Trophoblast cell (in vitro differentiated cells and primary cell): ENCODE measurements at regions not wholly inside any gene's neighbourhood (a gene's known extent, or its start where the extent isn't known, plus 50 kb on each side); places are given as distances from the start of the nearest gene placed in this dataset.

ENCODE experiments used
- DNase-seq, 2 donors: peaks; one replicate each; pipeline ENCODE4 v3.0.0-alpha.2; 2016
- H2AFZ ChIP-seq: 2 replicates; pipeline ENCODE4 v1.6.1; 2013; ENCODE audit warnings: low read length, moderate library complexity, mild to moderate bottlenecking; ENCODE audit not compliant: insufficient read depth, poor library complexity
- H2AK5ac ChIP-seq: 2 replicates; pipeline ENCODE4 v1.6.1; 2013; ENCODE audit warnings: mild to moderate bottlenecking, low read length
- H2BK120ac ChIP-seq: 2 replicates; pipeline ENCODE4 v1.6.1; 2013; ENCODE audit warnings: low read length, mild to moderate bottlenecking, moderate library complexity; ENCODE audit not compliant: insufficient read depth, poor library complexity
- H2BK12ac ChIP-seq: 2 replicates; pipeline ENCODE4 v1.6.1; 2013; ENCODE audit warnings: mild to moderate bottlenecking, low read length, moderate library complexity
- H2BK5ac ChIP-seq: 2 replicates; pipeline ENCODE4 v1.6.1; 2013; ENCODE audit warnings: low read length, low read depth, moderate library complexity, mild to moderate bottlenecking; ENCODE audit not compliant: poor library complexity
- H3K14ac ChIP-seq: 2 replicates; pipeline ENCODE4 v1.6.1; 2013; ENCODE audit warnings: mild to moderate bottlenecking, low read length
- H3K18ac ChIP-seq: 2 replicates; pipeline ENCODE4 v1.6.1; 2013; ENCODE audit warnings: mild to moderate bottlenecking, low read length
- H3K23ac ChIP-seq: 2 replicates; pipeline ENCODE4 v1.6.1; 2013; ENCODE audit warnings: low read length
- H3K27ac ChIP-seq: 2 replicates; pipeline ENCODE4 v1.5.1; 2013; ENCODE audit warnings: low read depth, mild to moderate bottlenecking, inconsistent platforms, low read length, moderate library complexity
- H3K27me3 ChIP-seq: 2 replicates; pipeline ENCODE4 v1.6.1; 2013; ENCODE audit warnings: inconsistent platforms, mild to moderate bottlenecking, low read length, moderate library complexity; ENCODE audit not compliant: insufficient read depth
- H3K36me3 ChIP-seq, 2 experiments: 1 replicate in 1 of 2; 2 replicates in 1 of 2; pipeline ENCODE4 v1.6.1; 2013; ENCODE audit warnings: low read length in 2 of 2, mild to moderate bottlenecking in 2 of 2, moderate library complexity in 1 of 2; ENCODE audit not compliant: insufficient read depth in 2 of 2, control insufficient read depth in 1 of 2
- H3K4ac ChIP-seq: 2 replicates; pipeline ENCODE4 v1.6.1; 2013; ENCODE audit warnings: low read depth, mild to moderate bottlenecking, low read length, moderate library complexity
- H3K4me1 ChIP-seq, 2 experiments: 1 replicate in 1 of 2; 2 replicates in 1 of 2; pipeline ENCODE4 v1.6.1; 2013; ENCODE audit warnings: low read length in 2 of 2, mild to moderate bottlenecking in 2 of 2, moderate library complexity in 1 of 2; ENCODE audit not compliant: insufficient read depth in 2 of 2, control insufficient read depth in 1 of 2
- H3K4me2 ChIP-seq: 2 replicates; pipeline ENCODE4 v1.6.1; 2013; ENCODE audit warnings: inconsistent platforms, mild to moderate bottlenecking, low read length, moderate library complexity
- H3K4me3 ChIP-seq: 2 replicates; pipeline ENCODE4 v1.5.1; 2013; ENCODE audit warnings: mild to moderate bottlenecking, low read depth, low read length, inconsistent platforms
- H3K79me1 ChIP-seq: one replicate; pipeline ENCODE4 v1.6.1; 2013; ENCODE audit warnings: low read length
- H3K79me2 ChIP-seq: 2 replicates; pipeline ENCODE4 v1.6.1; 2013; ENCODE audit warnings: low read length, mild to moderate bottlenecking; ENCODE audit not compliant: control insufficient read depth, insufficient read depth, poor library complexity
- H3K9ac ChIP-seq: 2 replicates; pipeline ENCODE4 v1.6.1; 2013; ENCODE audit warnings: mild to moderate bottlenecking, low read length
- H3K9me3 ChIP-seq: 2 replicates; pipeline ENCODE4 v1.6.1; 2013; ENCODE audit warnings: low read depth, mild to moderate bottlenecking, control low read depth, inconsistent platforms, low read length; ENCODE audit not compliant: insufficient read depth
- H4K12ac ChIP-seq: 2 replicates; pipeline ENCODE4 v1.6.1; 2013; ENCODE audit warnings: low read depth, mild to moderate bottlenecking, low read length, moderate library complexity
- H4K8ac ChIP-seq: 2 replicates; pipeline ENCODE4 v1.6.1; 2013; ENCODE audit warnings: low read depth, mild to moderate bottlenecking, low read length, moderate library complexity
- H4K91ac ChIP-seq: one replicate; pipeline ENCODE4 v1.6.1; 2013; ENCODE audit warnings: low read depth, mild to moderate bottlenecking, low read length, moderate library complexity
- WGBS: extraction: QIAGEN DNeasy Blood & Tissue Kit; methylation state at CpG from one replicate; pipeline ENCODE4 v1.1.7; 2013; ENCODE audit warnings: missing lambda C conversion rate; ENCODE audit not compliant: insufficient read length, insufficient coverage; ENCODE audit errors: extremely low coverage; 5-methylcytosine and 5-hydroxymethylcytosine counted together

- H3K4me3 ChIP-seq: no peak overlapping the region
These were observed 261.4 kb upstream of the JARID2 start for GRCh38 chr6:14984519-14984853.

DNA sequence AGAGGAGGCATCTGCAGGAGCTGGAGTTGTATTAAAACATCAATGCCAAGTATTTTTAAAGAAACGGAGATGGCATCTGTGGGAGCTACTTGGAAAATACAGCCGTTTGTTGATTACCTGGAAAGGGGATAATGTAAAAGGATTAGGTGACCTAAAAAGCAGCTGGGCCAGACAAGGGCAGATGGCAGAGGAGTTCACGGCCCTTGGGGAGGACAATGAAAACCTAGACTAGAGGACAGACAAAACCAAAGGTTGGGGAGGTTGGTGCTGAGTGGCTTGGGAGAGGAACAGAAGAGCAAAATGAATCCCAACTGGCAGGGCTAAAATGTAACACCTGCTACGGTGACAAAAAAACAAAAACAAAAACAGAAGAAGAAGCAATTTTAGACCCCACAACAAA is 260.5 kb upstream of the JARID2 start:
- H2BK5ac ChIP-seq: no peak overlapping the region
- no peaks in the 10 kb centered on the region for H3K79me2 ChIP-seq
- no peak overlapping the region for H2AFZ ChIP-seq
- no peaks in the 10 kb centered on the region for H3K27me3 ChIP-seq
- H3K4me2 ChIP-seq: no peak overlapping the region
- H3K4me1 ChIP-seq: peaks cover 2 to 6% of the 10 kb centered on the region in 2 experiments
- no peak overlapping the region for H2BK120ac ChIP-seq
- H3K18ac ChIP-seq: no peak overlapping the region
- H4K91ac ChIP-seq: no peak overlapping the region
- H3K27ac ChIP-seq: no peak overlapping the region
- no peak overlapping the region for H3K23ac ChIP-seq
- no peak overlapping the region for H3K9ac ChIP-seq
- H2BK12ac ChIP-seq: peak overlapping the region; percentile 52
- no peaks in the 10 kb centered on the region for H3K9me3 ChIP-seq
- no peak overlapping the region for H3K4ac ChIP-seq
- H3K79me1 ChIP-seq: no peaks in the 10 kb centered on the region
- no peak overlapping the region for H3K14ac ChIP-seq
- no peak for DNase-seq
- H4K8ac ChIP-seq: no peak overlapping the region
- no peaks in the 10 kb centered on the region for H3K36me3 ChIP-seq
- no peak overlapping the region for H2AK5ac ChIP-seq
- WGBS: no CpG with 5 or more reads among the region's 4 CpGs
- H3K4me3 ChIP-seq: no peak overlapping the region
- H4K12ac ChIP-seq: no peak overlapping the region

More at GRCh38 chr6:14984519-14984853, 261.4 kb upstream of the JARID2 start:
- Histone ChIP-seq H3K18ac (no peak overlapping the region), H3K9ac (no peak overlapping the region), H3K27ac (no peak overlapping the region), H4K8ac (no peak overlapping the region), H3K36me3 (no peaks in the 10 kb centered on the region), H2BK120ac (no peak overlapping the region), H3K9me3 (no peaks in the 10 kb centered on the region), H3K27me3 (no peaks in the 10 kb centered on the region), H3K79me2 (no peaks in the 10 kb centered on the region), H4K12ac (no peak overlapping the region), H4K91ac (no peak overlapping the region), H3K14ac (no peak overlapping the region), H2AK5ac (no peak overlapping the region), H2BK12ac (no peak overlapping the region), H3K79me1 (no peaks in the 10 kb centered on the region), H2AFZ (no peak overlapping the region), H2BK5ac (no peak overlapping the region), H3K4me1 (peaks cover 2 to 6% of the 10 kb centered on the region in 2 experiments), H3K23ac (no peak overlapping the region), H3K4me2 (peak overlapping the region; percentile 18), H3K4ac (no peak overlapping the region)
- DNase-seq: no peak
- WGBS: no CpG with 5 or more reads among the region's 6 CpGs

DNA sequence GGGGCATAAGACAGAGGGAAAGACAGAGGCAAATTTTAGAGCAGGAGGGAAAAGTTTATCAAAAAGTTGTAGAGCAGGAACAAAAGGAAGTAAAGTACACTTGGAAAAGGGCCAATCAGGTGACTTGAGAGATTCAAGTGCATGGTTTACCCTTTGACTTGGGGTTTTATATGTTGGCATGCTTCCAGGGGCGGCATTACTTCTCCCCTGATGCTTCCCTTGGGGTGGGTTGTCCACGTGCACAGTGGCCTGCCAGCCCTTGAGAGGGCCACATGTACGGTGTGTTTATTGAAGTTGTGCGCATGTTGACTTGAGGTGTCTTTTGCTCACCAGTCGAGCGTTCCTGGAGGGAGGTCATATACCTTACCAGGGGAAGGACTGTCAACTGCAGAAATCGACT is 259.5 kb upstream of the JARID2 start:
- no peak overlapping the region for H4K91ac ChIP-seq
- no peaks in the 10 kb centered on the region for H3K9me3 ChIP-seq
- no peaks in the 10 kb centered on the region for H3K27me3 ChIP-seq
- no peaks in the 10 kb centered on the region for H3K36me3 ChIP-seq
- WGBS: no CpG with 5 or more reads among the region's 7 CpGs
- H3K9ac ChIP-seq: no peak overlapping the region
- H2BK5ac ChIP-seq: no peak overlapping the region
- no peak overlapping the region for H2BK12ac ChIP-seq
- no peak overlapping the region for H3K23ac ChIP-seq
- no peak overlapping the region for H2BK120ac ChIP-seq
- no peak overlapping the region for H3K4ac ChIP-seq
- no peaks in the 10 kb centered on the region for H3K79me1 ChIP-seq
- no peak overlapping the region for H3K4me3 ChIP-seq
- no peak overlapping the region for H4K8ac ChIP-seq
- no peak overlapping the region for H3K18ac ChIP-seq
- no peak overlapping the region for H3K14ac ChIP-seq
- no peak for DNase-seq
- H3K79me2 ChIP-seq: no peaks in the 10 kb centered on the region
- H3K4me1 ChIP-seq: peaks cover 2 to 6% of the 10 kb centered on the region in 2 experiments
- H2AFZ ChIP-seq: no peak overlapping the region
- H4K12ac ChIP-seq: no peak overlapping the region
- no peak overlapping the region for H3K27ac ChIP-seq
- H3K4me2 ChIP-seq: no peak overlapping the region
- H2AK5ac ChIP-seq: no peak overlapping the region

GRCh38 chr6:14987490-14987889 is 258.4 kb upstream of the JARID2 start:
- no peak overlapping the region for H3K4me3 ChIP-seq
- H2AK5ac ChIP-seq: no peak overlapping the region
- H2BK120ac ChIP-seq: no peak overlapping the region
- H3K36me3 ChIP-seq: no peaks in the 10 kb centered on the region
- no peak for DNase-seq
- no peaks in the 10 kb centered on the region for H3K79me2 ChIP-seq
- no peak overlapping the region for H2BK5ac ChIP-seq
- no peaks in the 10 kb centered on the region for H3K9me3 ChIP-seq
- H3K27me3 ChIP-seq: no peaks in the 10 kb centered on the region
- no peak overlapping the region for H4K8ac ChIP-seq
- H2AFZ ChIP-seq: no peak overlapping the region
- no peak overlapping the region for H3K4me2 ChIP-seq
- no peak overlapping the region for H3K14ac ChIP-seq
- H2BK12ac ChIP-seq: no peak overlapping the region
- H3K4me1 ChIP-seq: peaks cover 2 to 6% of the 10 kb centered on the region in 2 experiments
- no peak overlapping the region for H4K12ac ChIP-seq
- H3K4ac ChIP-seq: no peak overlapping the region
- H3K23ac ChIP-seq: no peak overlapping the region
- no peak overlapping the region for H3K18ac ChIP-seq
- no peak overlapping the region for H4K91ac ChIP-seq
- WGBS: no CpG with 5 or more reads among the region's 4 CpGs
- H3K27ac ChIP-seq: no peak overlapping the region
- no peak overlapping the region for H3K9ac ChIP-seq
- H3K79me1 ChIP-seq: no peaks in the 10 kb centered on the region
